Kidney tubule cell (primary cell): ENCODE measurements at regions not wholly inside any gene's neighbourhood (a gene's known extent, or its start where the extent isn't known, plus 50 kb on each side); places are given as distances from the start of the nearest gene placed in this dataset.
"Not testable (repeated sequence)": the region's sequence is repeated elsewhere in the genome, so short reads cannot be mapped to it uniquely, and the experiment has no call there.

ENCODE experiments used
- DNase-seq: peaks from one replicate; pipeline ENCODE4 v3.0.0-alpha.2; 2018; ENCODE audit warnings: low spot score

- DNase-seq: no peak
Observed at GRCh38 chr6:163874784-163875183, 460.3 kb downstream of the QKI start.

GRCh38 chr6:163872335-163872734, 457.8 kb downstream of the QKI start:
- no peak for DNase-seq

GRCh38 chr6:163871616-163872015, 457.1 kb downstream of the QKI start:
- DNase-seq: no peak

GRCh38 chr6:163867518-163868292, 453.2 kb downstream of the QKI start:
- no peak for DNase-seq

DNA sequence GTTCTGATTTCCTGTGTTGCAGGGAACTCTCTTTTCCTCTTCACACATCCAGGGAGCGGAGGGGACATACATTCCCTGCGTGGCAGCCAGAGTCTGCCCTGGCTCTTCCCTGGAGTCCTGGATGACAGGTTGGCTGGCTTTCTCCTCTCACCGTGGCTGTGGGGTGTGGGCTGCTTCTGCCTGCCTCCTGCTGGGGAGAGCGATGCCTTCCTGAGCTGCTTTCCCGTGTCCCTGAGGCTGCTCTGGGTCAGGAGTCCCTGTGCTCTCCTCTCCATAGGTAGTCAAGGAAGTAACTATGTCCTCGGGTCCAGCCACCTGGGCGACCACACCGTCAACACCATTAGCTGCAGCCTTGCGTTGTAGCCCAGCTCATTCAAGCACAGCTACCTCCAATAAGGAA, 451.7 kb downstream of the QKI start:
- DNase-seq: no peak

DNA sequence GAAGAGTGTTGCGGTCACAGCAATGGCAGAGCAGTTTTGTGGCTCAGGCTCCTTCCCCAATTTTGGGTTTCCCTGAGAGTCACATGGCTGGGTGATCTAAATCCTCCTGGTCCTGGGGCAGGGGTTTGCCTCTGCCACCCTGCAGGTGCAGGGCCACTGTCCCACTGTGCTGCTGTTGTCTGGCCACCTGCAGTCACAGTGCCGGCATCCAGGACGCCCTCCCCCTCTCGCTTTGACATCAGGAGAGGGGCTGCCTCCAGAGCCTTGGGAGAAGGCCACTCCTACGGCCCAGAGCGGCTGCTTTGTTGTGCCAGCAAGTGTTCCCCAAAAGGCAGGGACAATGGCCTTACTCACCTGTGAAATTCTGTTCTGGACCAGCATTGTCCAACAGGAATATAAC, 449.0 kb downstream of the QKI start:
- no peak for DNase-seq

DNA sequence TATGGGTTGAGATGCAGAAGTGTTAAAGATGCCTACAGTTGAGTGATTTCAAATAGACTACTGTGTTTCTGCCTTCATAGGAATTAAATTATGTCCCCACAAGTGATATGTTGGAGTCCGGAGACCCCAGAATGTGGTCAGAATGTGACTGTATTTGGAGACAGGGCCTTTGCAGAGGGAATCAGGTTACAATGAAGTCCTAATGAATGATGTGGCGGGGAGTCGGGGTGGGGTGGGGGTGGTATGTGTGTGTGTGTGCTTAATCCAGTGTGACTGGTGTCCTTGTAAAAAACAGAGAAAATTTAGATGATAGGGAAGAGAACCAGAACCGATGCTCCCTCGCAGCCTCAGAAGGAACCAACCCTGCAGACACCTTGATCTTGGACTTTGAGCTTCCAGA, 448.2 kb downstream of the QKI start:
- no peak for DNase-seq

DNA sequence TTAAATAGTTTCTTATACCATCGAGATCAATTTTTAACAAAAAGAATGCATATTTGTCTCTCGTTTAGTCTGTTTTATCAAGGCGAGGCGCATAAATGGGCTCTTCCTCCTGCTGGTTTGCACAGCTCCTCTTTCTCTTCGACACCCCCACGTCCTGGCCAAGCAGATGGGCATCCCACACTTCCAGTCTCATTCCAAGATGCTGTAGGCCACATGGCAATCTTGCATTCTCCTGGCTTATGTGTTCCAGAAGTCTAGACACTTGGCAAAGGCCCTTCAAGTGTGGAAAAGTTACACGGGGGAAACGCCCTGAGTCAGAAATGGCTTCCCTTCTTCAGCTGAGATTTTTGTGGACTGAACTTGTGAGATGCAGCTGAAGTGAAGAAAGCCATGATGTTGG, 447.1 kb downstream of the QKI start:
- DNase-seq: no peak

DNA sequence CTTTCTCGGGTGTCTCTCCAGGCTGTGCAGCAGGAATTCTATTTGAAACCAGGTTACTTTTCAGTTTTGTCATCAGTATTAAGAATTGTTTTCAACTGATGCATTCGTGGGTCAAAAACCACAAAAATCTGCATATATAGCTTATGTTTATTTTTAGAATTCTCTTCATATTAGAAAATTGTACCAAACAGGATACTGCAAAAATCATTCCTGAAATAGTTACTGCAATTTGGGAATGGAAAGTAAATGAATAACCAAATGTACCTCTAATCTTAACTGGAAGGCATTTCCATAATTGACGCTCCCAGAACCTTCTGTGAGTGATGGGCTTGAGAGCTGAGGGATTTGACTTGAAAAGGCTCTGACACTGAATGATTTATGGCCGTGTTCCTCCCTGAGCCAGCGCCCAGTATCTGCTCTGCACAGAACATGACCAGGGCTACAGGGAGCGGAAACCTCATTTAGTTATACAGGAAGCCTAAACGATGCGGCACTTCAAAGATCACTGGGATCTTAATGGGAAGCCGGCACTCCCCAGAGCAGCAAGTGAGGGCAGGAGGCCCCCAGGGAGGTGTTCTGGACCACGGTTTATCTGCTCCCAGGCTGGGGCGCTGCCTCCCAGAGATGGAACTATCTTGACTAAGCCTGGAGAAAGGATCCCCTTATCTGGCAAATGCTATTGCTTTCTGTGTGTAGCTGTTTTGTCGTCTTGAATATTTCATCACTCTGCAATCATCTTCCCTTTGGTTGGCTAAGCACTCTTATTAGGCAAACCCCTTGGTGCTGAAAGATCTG, 446.0 kb downstream of the QKI start:
- DNase-seq: peak; percentile 38

GRCh38 chr6:163858870-163859269, 444.4 kb downstream of the QKI start:
- not testable (repeated sequence) for DNase-seq

DNA sequence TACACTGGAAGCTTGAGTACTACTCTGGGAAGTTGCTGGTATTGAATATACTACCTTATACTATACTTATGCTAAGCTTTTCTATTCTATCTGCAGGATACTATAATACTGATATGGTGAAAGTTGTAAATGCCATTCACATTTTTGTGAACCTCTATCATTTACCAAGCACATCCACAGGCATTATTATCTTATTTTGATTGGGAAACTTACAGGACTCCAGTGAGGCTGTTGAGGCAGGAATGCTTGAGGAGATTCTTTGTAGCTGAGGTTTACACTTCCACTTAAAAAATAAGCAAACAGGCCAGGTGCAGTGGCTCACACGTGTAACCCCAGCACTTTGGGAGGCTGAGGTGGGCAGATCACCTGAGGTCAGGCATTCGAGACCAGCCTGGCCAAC, 442.9 kb downstream of the QKI start:
- no peak for DNase-seq

GRCh38 chr6:163850874-163851273, 436.4 kb downstream of the QKI start:
- no peak for DNase-seq

GRCh38 chr6:163844761-163845160, 430.2 kb downstream of the QKI start:
- no peak for DNase-seq

GRCh38 chr6:163844357-163844756, 429.8 kb downstream of the QKI start:
- no peak for DNase-seq

DNA sequence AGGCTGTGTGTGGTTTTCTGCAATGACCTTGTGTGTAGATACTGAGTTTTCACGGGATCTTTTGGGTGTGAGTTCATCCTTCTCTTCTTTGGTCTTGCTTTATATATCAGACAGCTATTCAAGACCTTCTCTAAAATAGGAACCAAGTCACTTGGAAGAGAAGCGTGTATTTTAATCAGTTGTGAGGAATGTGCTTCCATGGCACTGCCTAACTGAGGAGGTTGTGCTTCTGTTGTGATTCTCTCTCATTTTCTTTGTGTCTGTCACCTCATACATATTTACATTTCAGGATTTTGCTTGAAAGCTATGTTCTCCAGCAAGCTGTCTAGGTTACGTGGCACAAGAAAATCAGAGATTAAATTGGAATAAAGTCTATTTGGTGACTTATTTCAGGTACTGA, 428.7 kb downstream of the QKI start:
- DNase-seq: no peak

DNA sequence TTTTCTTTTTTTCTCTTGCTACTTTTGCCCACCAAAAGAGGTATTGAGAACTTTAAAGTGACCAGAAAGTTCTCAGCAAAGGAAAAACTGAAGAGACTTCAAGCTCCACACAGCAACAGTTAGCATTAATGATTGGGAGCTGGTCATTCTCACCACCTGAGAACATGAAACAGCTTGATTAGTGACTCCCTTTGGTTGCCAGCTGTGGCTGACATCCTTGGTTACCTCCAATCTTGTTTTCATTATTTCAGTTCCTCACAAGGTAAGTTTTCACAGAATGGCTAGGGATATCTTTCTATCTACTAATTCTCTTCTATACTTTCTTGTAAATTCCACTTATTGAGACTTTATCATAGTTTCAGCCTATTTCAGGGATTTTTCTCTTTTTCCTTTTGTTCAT, 427.9 kb downstream of the QKI start:
- no peak for DNase-seq

DNA sequence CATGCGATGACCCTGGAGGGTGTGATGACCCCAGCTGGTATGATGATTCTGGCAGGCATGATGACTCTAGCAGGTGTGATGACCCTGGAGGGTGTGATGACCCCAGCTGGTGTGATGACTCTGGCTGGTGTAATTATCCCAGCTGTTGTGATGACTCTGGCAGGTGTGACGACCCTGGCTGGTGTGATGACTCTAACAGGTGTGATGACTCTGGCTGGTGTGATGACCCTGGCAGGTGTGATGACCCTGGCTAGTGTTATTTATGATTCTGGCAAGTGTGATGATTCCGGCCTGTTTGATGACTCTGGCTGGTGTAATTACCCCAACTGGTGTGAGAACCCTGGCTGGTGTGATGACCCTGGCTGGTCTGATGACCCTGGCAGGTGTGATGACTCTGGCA, 427.2 kb downstream of the QKI start:
- DNase-seq: no peak

DNA sequence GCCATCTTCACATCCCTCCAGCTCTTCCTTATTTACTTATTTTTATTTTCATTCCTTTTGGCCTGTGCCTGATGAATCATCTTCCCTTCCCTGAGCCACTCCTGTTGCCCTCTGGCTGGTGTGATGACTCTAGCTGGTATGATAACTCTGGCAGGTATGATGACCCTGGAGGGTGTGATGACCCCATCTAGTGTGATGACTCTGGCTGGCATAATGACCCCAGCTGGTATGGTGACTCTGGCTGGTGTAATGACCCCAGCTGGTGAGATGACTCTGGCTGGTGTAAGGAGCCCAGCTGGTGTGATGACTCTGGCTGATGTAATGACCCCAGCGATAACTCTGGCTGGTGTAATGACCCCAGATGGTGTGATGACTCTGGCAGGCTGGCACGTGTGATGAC, 426.8 kb downstream of the QKI start:
- peak; percentile 65 for DNase-seq

DNA sequence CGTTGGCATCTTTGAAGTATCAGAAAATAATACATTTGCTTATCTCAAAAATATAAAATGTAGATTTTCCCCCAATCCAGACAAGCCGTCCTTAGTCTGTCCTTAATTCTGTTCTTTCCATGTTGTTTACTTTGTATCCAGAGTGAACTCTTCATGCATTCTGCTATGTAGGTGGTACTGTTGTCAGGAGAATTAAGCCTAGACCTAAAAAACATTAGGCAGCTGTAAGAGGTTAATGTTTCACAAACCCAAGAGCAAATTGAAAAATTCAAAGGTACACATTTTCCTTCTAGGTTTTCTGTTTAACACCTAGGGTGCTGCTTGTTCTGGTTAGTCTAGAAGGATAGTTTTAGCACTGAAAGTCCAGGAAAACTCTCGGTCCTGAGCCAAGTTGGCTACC, 426.4 kb downstream of the QKI start:
- DNase-seq: no peak

DNA sequence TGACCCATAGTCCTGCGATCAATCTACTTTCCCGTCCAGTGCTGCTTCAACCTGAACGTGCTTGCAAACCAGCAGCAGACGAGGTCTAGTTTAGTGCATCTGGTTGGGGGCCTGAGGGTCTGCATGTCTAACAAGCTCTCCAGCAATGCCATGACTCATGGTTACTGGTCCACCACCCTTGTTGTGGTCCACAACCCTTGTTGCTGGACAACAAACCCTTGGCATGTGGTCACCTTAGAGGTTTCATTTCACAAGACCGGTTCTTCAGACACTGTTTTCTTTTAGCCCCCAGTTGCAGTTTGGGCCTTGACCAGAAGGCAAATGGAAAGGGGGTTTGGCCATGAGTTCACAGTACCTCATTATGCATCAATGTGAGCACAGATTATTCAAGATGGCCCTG, 424.8 kb downstream of the QKI start:
- no peak for DNase-seq

GRCh38 chr6:163837691-163838431, 423.3 kb downstream of the QKI start:
- DNase-seq: no peak

DNA sequence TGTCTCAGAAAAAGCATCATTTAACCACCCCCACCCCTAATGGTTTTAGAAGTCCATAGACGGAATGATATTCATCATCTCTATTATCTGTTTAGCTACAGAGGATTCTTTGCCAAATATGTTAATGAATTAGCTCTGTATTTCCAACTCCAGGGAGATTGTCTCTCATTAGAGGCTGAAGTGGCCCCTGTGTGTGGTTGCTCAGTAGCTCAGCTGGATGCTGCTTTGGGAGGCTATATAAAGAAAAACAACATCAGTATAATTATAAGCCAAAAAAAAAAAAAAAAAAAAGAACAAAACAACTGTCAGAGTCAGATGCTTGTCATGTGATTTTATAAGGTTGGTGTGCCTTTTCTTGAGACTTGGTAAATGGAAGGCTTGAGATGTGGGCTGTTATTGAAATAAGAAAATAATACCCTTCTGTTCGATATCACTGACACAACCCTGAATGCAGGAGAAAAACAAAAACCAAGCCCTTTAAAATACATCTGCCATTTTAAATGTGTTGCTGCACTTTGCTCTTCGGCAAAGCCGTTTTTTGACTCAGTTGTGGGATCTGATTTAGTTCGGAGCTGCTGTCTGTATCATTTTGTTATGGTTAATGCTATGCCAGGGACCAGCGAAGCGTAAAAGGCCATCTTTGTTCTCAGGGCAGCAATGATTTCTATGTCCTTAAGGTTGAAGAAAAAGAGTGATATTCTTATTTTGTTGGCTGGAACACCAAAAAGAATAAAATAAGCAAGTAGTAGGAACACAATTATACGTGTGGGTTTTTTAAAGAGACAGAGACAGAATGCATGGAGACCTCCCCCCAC, 422.6 kb downstream of the QKI start:
- no peak for DNase-seq
